GM12891 (cell line): ENCODE measurements at regions not wholly inside any gene's neighbourhood (a gene's known extent, or its start where the extent isn't known, plus 50 kb on each side); places are given as distances from the start of the nearest gene placed in this dataset.
A peak's percentile ranks its signal among the peaks of the same experiment; 100 is the strongest.
"Not testable (repeated sequence)": the region's sequence is repeated elsewhere in the genome, so short reads cannot be mapped to it uniquely, and the experiment has no call there.

ENCODE experiments used
- DNase-seq: peaks from one replicate; pipeline ENCODE4 v3.0.0; 2011; ENCODE audit warnings: low spot score; ENCODE audit not compliant: insufficient read length
- FAIRE-seq: peaks from 2 replicates; lab custom pipeline; 2011; peaks lifted over from hg19 to GRCh38; lab: Jason Lieb, UNC
- PAX5 ChIP-seq: IDR thresholded peaks from 2 replicates; pipeline ENCODE4 v1.6.1; 2011; ENCODE audit warnings: low read length, moderate library complexity, mild to moderate bottlenecking; ENCODE audit not compliant: insufficient read depth, severe bottlenecking
- POLR2A ChIP-seq: IDR thresholded peaks from 2 replicates; pipeline ENCODE4 v1.6.1; 2011; ENCODE audit warnings: low read depth, low read length, control low read depth
- POLR2AphosphoS5 ChIP-seq: IDR thresholded peaks from 2 replicates; pipeline ENCODE4 v1.6.1; 2011; ENCODE audit warnings: low read depth, low read length, control low read depth
- POU2F2 ChIP-seq: IDR thresholded peaks from 2 replicates; pipeline ENCODE4 v1.6.1; 2011; ENCODE audit warnings: low read depth, mild to moderate bottlenecking, control low read depth, low read length, moderate library complexity
- SPI1 ChIP-seq: IDR thresholded peaks from 2 replicates; pipeline ENCODE4 v1.6.1; 2011; ENCODE audit warnings: low read depth, low read length, control low read depth
- TAF1 ChIP-seq: IDR thresholded peaks from 2 replicates; pipeline ENCODE4 v1.6.1; 2011; ENCODE audit warnings: low read depth, low read length, control low read depth

GRCh38 chr2:107112561-107112960 lies 226.6 kb upstream of the ST6GAL2 start:
- FAIRE-seq (no peak), DNase-seq (no peak)
- TF ChIP-seq PAX5 (no peak), TAF1 (no peak), POLR2A (no peak), POLR2AphosphoS5 (no peak), POU2F2 (no peak), SPI1 (no peak)

GRCh38 chr2:107128381-107128780 lies 242.4 kb upstream of the ST6GAL2 start:
- TF ChIP-seq PAX5 (no peak), SPI1 (no peak), POLR2AphosphoS5 (no peak), POLR2A (no peak), POU2F2 (no peak), TAF1 (no peak)
- DNase-seq (no peak), FAIRE-seq (no peak)

GRCh38 chr2:107132070-107132469 lies 246.1 kb upstream of the ST6GAL2 start:
- no peak for DNase-seq

GRCh38 chr2:107132746-107133145 lies 246.8 kb upstream of the ST6GAL2 start:
- no peak for DNase-seq
- no peak for FAIRE-seq
- TF ChIP-seq POU2F2: no peak
- no peak for TF ChIP-seq POLR2A
- no peak for TF ChIP-seq PAX5
- TF ChIP-seq TAF1: no peak
- no peak for TF ChIP-seq SPI1
- no peak for TF ChIP-seq POLR2AphosphoS5

More at GRCh38 chr2:107132070-107132469, 246.1 kb upstream of the ST6GAL2 start:
- FAIRE-seq: peak; percentile 43
- TF ChIP-seq TAF1 (no peak), SPI1 (peak; percentile 93)

- FAIRE-seq (peak; percentile 45), DNase-seq (no peak)
- no peak for TF ChIP-seq TAF1
- no peak for TF ChIP-seq POU2F2
- TF ChIP-seq SPI1: no peak
- no peak for TF ChIP-seq POLR2AphosphoS5
- TF ChIP-seq PAX5: no peak
- TF ChIP-seq POLR2A: no peak
Measured at GRCh38 chr2:107133412-107133811, 247.4 kb upstream of the ST6GAL2 start.

GRCh38 chr2:107136733-107137132 lies 250.8 kb upstream of the ST6GAL2 start:
- FAIRE-seq (no peak), DNase-seq (no peak)
- TF ChIP-seq POLR2AphosphoS5 (no peak), POU2F2 (no peak), POLR2A (no peak), PAX5 (no peak), SPI1 (no peak), TAF1 (no peak)

GRCh38 chr2:107137706-107138105 lies 251.7 kb upstream of the ST6GAL2 start:
- DNase-seq (no peak), FAIRE-seq (no peak)
- TF ChIP-seq POLR2AphosphoS5 (no peak), POLR2A (no peak), TAF1 (no peak), SPI1 (no peak), POU2F2 (no peak), PAX5 (no peak)

- no peak for DNase-seq
- TF ChIP-seq TAF1: no peak
- no peak for TF ChIP-seq POLR2A
- TF ChIP-seq SPI1: no peak
- TF ChIP-seq POLR2AphosphoS5: no peak
- no peak for TF ChIP-seq POU2F2
- no peak for TF ChIP-seq PAX5
- no peak for FAIRE-seq
Measured at GRCh38 chr2:107146181-107146580, 260.2 kb upstream of the ST6GAL2 start.

- not testable (repeated sequence) for FAIRE-seq, DNase-seq
Measured at GRCh38 chr2:107146645-107147044, 260.7 kb upstream of the ST6GAL2 start.

- FAIRE-seq (no peak), DNase-seq (no peak)
- TF ChIP-seq POLR2AphosphoS5 (no peak), POU2F2 (no peak), POLR2A (no peak), PAX5 (no peak), SPI1 (no peak), TAF1 (no peak)
Measured at GRCh38 chr2:107148055-107148454, 262.1 kb upstream of the ST6GAL2 start.

- no peak for DNase-seq
- TF ChIP-seq TAF1 (no peak), POLR2AphosphoS5 (no peak), POLR2A (no peak), SPI1 (no peak), PAX5 (no peak), POU2F2 (no peak)
- FAIRE-seq: no peak
Measured at GRCh38 chr2:107148496-107148895, 262.5 kb upstream of the ST6GAL2 start.
